Stomach (tissue), 4 donors: ENCODE measurements at regions not wholly inside any gene's neighbourhood (a gene's known extent, or its start where the extent isn't known, plus 50 kb on each side); places are given as distances from the start of the nearest gene placed in this dataset.

Source experiments
- CTCF ChIP-seq, 7 experiments: fragments of 450-650 bp in 4 of 7; fragments of 200-600 bp in 3 of 7; sonication (generic) in 3 of 7; IDR thresholded peaks; one replicate each; pipeline ENCODE4 v1.5.1; 2016 to 2019; ENCODE audit warnings: antibody characterized with exemption in 7 of 7, control low read depth in 2 of 7, mild to moderate bottlenecking in 1 of 7
- EP300 ChIP-seq: sonication (generic); formaldehyde crosslinking; IDR thresholded peaks from one replicate; pipeline ENCODE4 v1.6.1; 2017; ENCODE audit warnings: antibody characterized with exemption

- TF ChIP-seq CTCF (IDR thresholded peaks at IDR 0.05) = no peak
- TF ChIP-seq EP300 = no peak
Observed at GRCh38 chr18:66734451-66734850, 130.6 kb upstream of the CDH19 start.
